ENCODE measurements at regions not wholly inside any gene's neighbourhood (a gene's known extent, or its start where the extent isn't known, plus 50 kb on each side); places are given as distances from the start of the nearest gene placed in this dataset.

DNA sequence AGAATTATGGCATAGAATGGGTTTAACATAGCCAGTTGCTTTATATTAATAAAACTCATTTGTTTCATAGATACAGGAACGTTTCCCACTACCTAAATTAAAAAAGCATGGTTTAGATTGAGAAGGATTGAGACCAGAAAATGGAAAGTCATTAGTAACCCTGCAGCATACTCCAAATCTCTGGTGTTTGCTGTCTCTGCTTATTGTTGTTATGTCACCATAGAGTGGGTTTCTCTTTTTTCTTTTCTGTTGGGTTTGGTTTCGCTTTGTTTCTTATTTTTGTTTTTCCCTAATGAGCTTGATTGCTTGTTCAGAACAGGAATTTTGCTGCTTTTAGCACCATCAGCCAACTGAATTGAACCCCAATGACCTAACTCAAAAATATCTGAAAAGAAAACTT lies 1034.8 kb downstream of the MAT2B start:
- no peak for DNase-seq

DNA sequence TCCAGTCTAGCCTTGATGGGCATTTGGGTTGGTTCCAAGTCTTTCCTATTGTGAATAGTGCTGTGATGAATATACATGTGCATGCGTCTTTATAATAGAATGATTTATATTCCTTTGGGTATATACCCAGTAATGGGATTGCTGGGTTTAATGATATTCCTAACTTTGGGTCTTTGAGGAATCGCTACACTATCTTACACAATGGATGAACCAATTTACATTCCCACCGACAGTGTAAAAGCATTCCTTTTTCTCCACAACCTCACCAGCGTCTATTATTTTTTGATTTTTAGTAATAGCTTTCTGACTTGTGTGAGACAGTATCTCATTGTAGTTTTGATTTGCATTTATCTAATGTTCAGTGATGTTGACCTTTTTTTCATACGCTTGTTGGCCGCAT lies 1040.1 kb downstream of the MAT2B start:
- DNase-seq, result no peak

DNA sequence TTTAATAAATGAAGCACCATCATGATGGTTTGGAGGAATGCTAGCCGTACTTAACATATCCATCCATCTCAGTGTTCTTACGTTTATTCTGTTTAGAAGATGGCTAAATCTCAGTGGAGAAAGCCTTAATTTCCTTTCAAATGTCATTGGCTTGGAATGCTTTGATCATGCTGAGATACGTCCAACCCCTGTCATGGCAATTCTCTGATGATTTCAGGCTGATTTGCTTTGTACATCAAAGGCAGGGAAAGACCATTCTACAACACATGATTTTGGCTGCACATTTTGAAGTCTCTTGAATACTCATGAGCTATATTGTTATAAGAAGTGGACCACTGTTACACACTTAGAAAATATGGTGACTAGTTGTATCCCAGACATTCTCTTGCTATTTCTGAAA lies 1048.4 kb downstream of the MAT2B start:
- no peak for DNase-seq

DNA sequence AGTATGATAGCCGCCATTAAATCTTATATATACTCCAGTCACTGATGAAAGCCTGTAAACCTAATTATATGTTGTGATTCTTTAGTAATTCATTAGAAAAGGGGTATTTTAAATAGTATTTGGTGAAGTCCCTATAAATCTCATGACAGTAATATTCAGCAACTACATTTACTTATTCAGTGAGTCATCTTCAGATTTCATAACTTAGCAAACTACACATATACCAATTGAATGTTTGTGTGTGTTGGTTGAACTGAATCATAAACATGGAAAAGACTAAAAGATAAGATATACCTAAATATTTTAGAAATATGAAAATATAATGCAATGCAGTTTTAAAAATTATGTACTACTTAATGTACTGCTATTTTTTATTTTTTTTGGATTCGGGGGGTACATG lies 1050.4 kb downstream of the MAT2B start:
- DNase-seq, result no peak

DNA sequence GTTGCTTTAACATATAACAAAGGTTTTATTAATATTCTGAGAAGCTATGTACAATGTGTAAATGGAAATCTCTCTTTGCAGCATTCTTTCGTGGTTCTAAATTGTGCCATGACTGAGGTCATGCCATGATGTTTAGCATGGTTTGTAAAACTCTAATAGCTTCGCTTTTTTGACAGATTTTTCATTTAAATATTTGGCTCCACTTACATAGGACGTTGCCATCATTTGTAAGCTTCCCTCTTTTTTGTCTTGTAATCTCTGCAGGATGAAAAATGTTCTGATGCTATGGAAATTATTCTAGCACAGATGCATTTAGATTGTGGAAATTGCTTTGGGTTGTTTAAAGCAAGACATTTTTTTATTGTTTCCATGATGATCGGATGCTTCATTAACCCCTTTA lies 1054.8 kb downstream of the MAT2B start:
- DNase-seq, result no peak

DNA sequence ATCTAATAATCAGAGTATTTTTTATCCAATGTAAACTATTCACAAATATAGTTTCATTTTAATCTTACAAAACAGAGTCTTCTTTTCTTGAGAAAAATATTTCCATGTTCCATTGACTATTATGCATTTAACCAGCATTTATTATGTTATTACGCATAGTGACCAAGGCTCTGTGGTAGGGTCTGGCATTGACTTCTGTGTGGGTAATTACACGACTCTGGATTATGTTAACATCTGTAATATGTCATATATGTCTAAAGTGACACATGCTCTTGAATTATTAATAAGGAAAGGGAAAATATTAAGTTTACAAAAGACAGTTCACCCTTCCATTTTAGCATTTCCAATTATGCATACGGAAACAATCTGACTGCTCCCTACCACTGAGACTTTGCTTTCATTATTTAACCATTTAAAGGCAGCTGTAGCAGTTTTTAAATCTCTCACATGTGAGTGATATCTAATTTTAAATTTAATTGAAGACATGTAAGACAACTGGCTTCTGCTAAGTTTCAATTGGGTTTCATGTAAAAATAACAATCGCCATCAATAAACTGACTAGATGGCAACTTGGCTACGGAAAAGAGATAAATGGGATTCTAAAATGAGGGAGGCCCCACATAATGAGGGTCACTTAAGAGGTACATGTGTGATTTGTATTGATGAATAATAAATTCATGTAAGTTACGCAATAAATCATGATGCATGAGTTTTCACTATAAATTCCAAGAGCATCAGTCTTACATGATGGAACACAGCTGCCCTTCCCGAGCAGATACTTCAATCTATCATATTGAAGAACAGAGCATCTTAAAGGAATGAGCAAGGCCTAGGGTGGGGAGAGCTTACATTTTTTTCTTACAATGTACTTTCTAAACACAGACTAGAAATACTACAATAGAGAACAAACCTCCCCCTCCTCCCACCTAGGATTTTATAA lies 1056.8 kb downstream of the MAT2B start:
- no peak for DNase-seq

DNA sequence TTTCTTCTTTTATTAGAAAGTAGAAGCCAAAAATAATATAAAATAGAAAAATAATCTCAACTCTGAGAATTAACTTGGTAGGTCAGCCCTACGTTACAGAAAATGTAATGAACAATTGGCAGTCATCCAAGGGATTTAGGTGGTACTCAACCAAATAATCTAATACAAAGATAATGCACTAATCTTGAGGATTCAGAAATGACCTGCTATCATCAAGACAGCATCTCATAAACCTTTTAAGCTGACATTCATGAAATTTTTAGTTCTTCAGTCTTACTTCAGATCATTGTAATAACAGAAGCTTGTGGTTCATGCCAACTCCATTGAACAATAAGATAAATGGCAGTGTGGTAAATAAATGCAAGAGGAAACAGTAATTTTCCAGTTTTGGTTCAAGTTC lies 1058.0 kb downstream of the MAT2B start:
- no peak for DNase-seq

DNA sequence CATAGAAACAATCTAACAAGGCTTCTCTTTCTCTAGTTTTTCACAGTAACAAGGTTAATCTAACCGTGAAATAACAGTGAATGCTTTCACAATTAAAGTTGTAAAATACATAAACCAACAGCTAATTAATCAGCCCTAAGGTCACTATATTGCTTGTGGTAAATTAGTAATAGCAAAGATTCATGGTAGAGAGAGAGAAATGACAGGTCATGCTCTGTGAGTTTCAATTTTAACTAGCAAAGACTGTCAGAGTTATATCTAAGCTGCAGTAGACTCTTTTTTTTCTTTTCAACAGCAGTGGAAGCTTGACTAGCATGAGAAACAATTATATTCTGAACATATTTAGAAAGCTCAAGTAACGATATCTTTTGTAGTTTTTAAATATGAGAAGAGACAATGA lies 1068.0 kb downstream of the MAT2B start:
- no peak for DNase-seq

DNA sequence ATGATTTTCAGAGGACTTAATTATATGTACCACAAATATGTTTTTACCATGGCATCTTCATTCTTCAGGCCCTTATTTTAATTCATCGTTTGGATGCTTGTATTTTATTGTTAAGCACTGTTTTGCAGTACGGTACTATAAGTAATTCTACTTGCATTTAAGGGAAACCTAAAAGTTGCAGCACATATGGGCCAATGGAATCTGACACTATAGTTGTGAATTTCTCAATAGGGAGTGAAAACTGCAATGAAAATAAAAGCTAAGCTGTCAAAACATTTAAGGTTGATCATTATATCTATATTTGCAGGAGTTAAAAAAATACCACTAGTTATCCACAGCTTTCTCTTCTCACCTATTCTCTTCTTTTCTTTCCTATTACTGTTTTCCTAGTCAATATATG lies 1071.8 kb downstream of the MAT2B start:
- no peak for DNase-seq

DNA sequence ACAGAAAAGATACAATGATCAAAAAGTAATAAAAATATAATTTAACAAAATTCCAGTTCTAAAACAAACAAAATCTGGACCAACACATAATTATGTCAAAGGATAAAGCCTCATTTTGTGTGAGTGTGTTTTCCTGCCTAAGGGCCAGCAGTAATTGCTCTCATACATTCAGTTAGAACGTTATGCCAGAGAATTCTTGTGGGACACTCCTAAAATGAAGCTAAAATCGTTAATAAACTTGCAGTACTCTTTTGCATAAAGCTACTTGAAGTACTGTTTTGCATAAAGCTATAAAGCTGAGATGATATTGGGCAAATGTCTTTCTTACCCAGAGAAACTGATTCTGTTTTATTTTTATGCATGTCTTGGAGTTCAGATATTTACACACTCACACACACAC lies 1072.3 kb downstream of the MAT2B start:
- DNase-seq, result peak in 1 of 2 experiments; percentile 40

DNA sequence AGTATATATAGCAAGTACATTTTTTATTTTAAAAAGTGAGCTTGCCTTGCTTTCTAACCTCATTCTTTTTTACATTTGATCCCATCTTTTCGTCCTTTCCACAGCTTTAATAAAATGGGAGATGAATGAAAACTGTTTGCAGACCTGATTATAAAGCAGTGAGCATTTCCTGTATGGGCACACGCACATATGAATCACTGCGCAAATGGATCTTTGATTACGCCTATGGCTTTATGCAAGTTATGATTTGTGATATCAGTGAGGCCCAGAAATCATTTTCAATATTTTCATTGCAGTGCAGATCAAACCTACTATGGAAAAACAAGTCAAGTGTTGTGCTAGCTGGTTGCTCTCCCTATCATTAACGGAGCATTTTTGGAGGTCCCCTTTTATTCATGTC lies 1073.0 kb downstream of the MAT2B start:
- peak in 1 of 2 experiments; percentile 9 for DNase-seq

DNA sequence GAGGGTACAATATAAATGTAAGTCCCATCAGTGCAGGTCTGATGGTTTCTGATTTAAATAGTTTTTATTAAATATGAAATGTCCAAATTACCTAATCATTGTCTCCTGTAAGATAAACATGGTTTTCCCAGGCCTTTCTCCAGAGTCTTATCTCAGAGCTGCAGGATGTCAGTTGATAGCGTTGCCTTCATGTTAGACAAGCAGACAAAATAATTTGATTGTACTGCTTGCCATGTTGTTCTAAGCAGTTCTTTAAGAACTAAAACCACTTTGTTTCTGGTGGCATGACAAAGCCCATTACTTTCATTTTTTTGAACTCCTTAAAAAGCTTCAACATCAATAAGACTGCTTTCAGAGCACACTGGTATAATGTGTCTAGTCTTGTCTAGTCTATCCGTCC lies 1073.5 kb downstream of the MAT2B start:
- DNase-seq, result no peak

DNA sequence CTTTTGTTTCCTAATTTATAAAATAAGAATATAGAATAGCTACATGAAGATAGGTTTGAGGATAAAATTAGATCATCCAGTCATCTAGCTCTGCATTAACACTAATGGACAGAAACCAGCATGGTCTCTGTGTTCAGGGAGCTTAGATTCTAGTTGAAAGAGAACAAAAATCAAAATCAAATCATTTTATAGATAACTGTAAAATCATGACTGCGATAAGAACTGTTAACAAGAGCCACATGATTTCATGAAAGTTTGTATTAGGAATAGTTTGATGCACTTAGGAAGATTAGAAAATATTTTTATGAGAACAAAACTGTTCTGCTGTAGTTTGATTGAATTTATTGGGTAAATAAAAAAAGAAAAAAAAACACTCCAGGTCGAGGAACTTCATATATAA lies 1074.7 kb downstream of the MAT2B start:
- DNase-seq, result no peak

DNA sequence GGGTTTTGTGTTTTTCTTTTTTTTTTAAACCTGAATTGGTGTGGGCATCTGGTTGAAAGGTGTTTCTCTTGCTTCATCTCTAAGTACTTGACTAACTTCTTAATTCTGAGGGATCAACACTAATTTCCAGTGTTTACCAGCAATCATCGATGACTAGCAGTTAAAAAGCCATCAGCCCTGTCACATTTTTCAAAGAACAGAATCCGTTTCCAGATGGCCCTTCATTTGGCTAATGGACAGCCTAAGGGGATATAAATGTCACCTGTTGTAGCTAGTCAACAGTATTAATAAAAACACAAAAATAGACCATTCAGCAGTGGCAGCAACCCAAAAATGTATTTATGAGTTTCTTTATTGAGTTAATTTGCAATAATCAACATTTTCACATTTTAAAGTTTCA lies 1076.5 kb downstream of the MAT2B start:
- DNase-seq, result peak; percentile 31 to 70

DNA sequence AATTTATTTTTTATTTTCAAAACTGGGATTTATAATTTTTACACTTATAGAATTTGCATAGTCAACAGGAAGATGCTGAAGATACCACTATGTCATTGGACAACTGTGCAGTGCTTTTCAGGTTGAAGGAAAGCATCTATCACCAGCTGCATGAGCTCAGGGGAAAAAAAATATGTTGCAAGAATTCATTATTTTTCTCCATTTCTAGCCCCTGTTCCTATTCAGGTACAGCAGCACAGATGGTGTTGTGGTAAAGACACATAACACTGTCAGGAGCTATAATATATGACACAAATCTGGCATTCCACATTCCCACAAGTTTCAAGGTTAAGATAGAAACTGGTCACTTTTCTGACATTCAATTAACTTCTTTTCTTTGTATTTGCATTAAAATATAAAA lies 1088.6 kb downstream of the MAT2B start:
- no peak for DNase-seq

DNA sequence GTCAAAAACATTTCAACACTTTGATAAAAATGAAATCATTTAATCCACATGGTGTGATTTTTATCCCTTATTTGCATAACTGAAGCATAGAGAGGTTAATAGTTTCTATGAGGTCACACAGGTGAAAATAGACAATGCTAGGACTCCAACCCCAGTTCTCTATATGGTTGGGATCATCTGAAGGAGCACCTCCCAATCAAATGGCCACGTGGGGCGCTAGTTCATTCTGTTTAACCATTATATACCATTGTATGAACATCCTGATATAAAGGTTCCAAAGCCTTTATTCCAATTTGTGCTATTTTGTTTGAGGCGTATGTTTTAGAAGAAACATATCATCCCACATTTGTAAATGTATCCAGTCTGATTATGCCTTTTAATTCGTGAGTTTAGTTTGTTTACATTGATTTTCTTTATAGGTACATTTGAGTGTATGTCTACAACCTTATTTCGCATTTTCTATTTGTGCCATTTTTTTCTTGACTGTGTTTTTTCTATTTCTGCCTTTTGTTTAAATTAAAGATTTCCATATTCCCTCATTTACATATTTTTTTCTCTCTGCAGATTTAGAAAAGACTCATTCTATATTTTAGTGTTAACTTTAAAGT lies 1092.0 kb downstream of the MAT2B start:
- DNase-seq, result no peak

DNA sequence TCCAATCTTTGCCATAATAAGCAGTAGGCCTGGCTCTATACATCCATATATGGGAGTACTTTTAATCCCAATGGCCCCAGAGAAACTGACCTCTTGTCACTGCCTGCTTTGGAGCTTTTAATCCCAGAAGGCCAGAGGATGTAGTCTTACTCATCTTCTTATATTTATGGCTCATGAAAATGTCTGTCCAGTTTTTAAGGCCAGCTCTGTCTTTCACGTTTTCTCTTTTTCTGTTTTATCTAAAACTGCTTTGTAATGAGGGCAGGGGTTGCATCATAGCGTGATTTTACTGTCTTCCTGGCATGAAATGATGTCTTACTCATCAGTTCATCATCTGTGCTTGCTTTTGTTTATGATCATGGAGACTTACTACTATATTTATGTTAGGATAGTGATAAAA lies 1094.9 kb downstream of the MAT2B start:
- no peak for DNase-seq

DNA sequence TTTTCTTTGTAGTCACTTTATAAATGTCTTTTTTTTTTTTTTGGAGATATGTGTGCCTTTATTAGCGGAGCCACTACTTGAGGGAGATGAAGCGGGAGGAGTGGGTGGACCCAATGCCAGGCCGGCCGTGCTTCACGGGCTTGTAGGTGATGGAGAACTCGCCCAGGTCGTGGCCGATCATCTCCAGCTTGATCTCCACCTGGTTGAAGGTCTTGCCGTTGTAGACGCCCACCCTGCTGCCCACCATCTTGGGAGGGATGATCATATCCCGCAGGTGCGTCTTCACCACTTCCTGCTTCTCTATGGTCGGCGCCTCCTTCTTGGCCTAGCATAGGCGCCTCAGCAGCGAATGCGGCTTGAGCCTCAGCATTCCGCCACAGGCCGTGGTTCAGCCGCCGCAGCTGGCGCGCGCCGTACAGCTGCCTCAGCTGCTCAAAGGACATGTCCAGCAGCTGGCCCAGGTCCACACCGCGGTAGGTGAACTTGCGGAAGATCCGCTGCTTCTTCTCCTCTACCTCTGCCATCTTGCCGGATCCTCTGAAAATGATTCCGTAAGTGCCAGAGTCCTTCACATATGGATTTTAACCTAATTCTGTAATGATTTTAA lies 1095.6 kb downstream of the MAT2B start:
- no peak for DNase-seq

DNA sequence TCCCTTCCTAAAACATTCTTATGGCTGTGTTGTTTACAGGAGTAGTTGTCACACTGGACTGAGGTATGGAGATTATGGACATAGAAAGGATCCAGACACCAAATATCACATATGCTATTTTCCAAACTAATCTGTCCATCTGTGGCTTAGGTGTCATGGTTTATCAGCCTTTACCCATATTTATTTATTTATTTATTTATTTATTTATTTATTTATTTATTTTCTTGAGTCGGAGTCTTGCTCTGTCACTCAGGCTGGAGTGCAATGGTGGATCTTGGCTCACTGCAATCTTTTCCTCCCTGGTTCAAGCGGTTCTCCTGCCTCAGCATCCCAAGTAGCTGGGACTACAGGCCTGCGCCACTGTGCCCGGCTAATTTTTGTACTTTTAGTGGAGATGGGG lies 1103.1 kb downstream of the MAT2B start:
- no peak for DNase-seq

DNA sequence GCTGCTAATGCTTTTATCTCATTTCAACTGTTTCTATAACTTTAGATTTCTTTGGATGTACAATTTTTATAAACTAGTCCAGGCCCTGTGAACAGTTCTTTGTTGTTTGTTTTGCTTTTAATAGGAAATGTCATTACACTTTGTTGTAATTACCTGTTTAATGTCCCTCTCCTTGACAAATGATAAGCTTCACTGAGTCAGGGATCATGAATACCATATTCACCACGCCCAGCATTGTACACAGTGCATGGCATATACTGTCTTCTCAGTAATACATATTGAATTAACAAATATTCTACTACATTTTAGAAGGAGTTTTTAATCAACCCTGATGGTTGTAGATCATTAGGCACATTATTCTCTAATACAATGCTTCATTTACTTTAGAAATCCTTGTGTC lies 1105.0 kb downstream of the MAT2B start:
- no peak for DNase-seq

DNA sequence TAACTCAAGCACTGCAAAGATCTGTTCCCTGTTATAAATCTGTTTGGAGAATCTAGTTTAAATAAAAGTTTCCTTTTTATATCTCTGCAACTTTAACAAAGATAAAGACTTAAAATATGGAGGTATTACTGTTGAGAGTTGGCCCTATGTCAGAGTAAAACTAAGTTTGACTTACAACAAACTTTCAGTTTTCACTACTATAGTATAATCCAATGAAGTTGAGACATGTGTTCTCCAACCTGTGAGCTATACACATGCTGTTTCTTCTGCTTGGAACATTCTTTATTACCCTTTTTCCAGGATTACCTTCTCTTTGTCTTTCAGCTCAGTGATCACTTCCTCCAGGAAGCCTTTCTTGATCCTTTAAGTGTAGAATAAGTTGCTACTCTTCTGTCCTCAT lies 1109.3 kb downstream of the MAT2B start:
- no peak for DNase-seq

DNA sequence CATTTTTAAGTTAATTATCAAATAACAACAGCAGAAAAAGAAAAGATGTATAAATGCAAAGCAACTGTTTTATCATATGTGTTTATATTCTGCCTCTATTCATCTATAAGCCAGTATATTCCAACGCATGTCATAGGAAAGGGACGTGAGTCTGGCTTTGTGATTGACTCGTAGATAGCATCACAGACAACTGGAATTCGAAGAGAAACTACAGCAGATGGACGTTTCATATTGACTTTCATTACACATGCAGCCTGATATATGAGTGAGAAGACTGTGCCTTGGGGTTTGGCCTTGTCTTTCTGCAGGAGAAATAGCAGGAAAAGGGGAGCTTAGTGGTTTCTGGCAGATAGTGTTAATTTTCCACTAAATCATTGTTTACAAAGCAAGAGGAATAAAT lies 1111.9 kb downstream of the MAT2B start:
- DNase-seq, result no peak

DNA sequence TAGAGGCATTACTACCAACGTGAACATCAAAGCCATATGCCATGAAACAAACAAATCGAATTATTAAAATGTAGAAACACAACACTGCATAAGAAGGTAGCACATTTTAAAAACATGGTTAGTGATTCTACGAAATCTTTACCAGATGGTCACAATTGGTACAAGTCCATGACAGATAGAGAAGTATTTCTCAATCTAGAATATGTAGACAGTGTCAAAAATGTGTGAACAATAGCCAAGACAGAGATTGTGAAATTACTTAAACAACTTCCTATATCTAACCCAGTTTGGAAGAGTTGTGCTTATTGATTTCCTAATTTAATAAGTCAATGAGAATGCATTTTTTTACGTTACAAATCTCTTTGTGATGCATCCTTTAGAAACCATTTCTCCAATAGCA lies 1121.6 kb downstream of the MAT2B start:
- no peak for DNase-seq

DNA sequence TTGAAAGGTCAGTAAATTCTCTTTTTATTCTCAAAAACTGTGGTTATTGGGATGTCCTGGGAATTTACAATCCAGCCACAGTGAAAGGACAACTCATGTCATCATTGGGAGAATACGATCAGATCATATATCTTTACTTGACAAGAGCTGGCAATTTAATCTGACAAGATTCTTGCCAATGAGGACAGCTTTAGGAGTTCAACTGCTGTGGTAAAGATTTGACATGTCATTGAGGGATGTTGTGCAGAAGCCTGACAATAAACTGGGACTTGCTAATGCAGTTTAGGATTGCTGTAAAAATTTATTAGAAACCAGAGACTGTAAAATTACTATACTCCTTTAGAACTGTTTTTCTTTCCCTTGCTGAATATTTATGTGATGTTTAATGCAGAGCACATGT lies 1131.0 kb downstream of the MAT2B start:
- no peak for DNase-seq

Measured in NCI-H2081 (cell line).